SK-N-SH (cell line): ENCODE measurements at regions not wholly inside any gene's neighbourhood (a gene's known extent, or its start where the extent isn't known, plus 50 kb on each side); places are given as distances from the start of the nearest gene placed in this dataset.

Experiments
- CTCF ChIA-PET: fragments of 300-600, 350-600 bp; formaldehyde crosslinking; extraction: SDS; loops from one replicate; lab custom pipeline; 2021; lab: Yijun Ruan, JAX
- POLR2A ChIA-PET: fragments of 350-600 bp; sonication (Branson Sonifier 250); formaldehyde crosslinking; extraction: SDS; loops from one replicate; lab custom pipeline; 2020; ENCODE audit warnings: antibody characterized with exemption, inconsistent platforms; lab: Yijun Ruan, JAX
- DNase-seq: peaks from one replicate; pipeline ENCODE4 v3.0.0; 2012
- H2AFZ ChIP-seq: fragments of 200-600 bp; sonication (generic); 2 replicates; pipeline ENCODE4 v1.8.1; 2016; ENCODE audit warnings: antibody characterized with exemption, mild to moderate bottlenecking, low read depth
- H3F3A ChIP-seq: fragments of 200-600 bp; sonication (generic); replicated peaks from 2 replicates; pipeline ENCODE3; 2016; ENCODE audit warnings: antibody characterized with exemption, mild to moderate bottlenecking; ENCODE audit not compliant: insufficient read depth
- H3K27ac ChIP-seq, 2 experiments: fragments of 200-500 bp in 1 of 2; fragments of 200-600 bp in 1 of 2; sonication (Bioruptor generic) in 1 of 2; sonication (generic), shearing (Covaris generic) in 1 of 2; 2 replicates each; pipeline versions ENCODE4 v1.5.1 to v1.6.1; 2014 to 2016; ENCODE audit warnings: low read depth in 2 of 2, inconsistent platforms in 1 of 2, low read length in 1 of 2, mild to moderate bottlenecking in 1 of 2, mixed read lengths in 1 of 2
- H3K27me3 ChIP-seq: fragments of 200-600 bp; sonication (generic), shearing (Covaris generic); 2 replicates; pipeline ENCODE4 v1.6.1; 2016; ENCODE audit warnings: mixed run types; ENCODE audit not compliant: insufficient read depth
- H3K36me3 ChIP-seq, 2 experiments: fragments of 200-500 bp in 1 of 2; fragments of 200-600 bp in 1 of 2; sonication (Bioruptor generic) in 1 of 2; sonication (generic) in 1 of 2; replicated peaks in 1 of 2; 2 replicates each; pipeline versions ENCODE3 to v1.5.1; 2014 to 2016; ENCODE audit warnings: low read length in 1 of 2, mild to moderate bottlenecking in 1 of 2; ENCODE audit not compliant: insufficient read depth in 2 of 2, control insufficient read depth in 1 of 2
- H3K4me1 ChIP-seq, 2 experiments: fragments of 200-500 bp in 1 of 2; fragments of 200-600 bp in 1 of 2; sonication (Bioruptor generic) in 1 of 2; sonication (generic), shearing (Covaris generic) in 1 of 2; 2 replicates each; pipeline versions ENCODE4 v1.5.1 to v1.6.1; 2014 to 2016; ENCODE audit warnings: low read depth in 1 of 2, low read length in 1 of 2, mixed run types in 1 of 2; ENCODE audit not compliant: insufficient read depth in 2 of 2, control insufficient read depth in 1 of 2
- H3K4me2 ChIP-seq: fragments of 200-600 bp; sonication (generic), shearing (Covaris generic); 2 replicates; pipeline ENCODE4 v1.6.1; 2017; ENCODE audit warnings: mixed run types
- H3K4me3 ChIP-seq, 2 experiments: fragments of 200-500 bp in 1 of 2; fragments of 200-600 bp in 1 of 2; sonication (Bioruptor generic) in 1 of 2; sonication (generic), shearing (Covaris generic) in 1 of 2; 2 replicates each; pipeline versions ENCODE4 v1.5.1 to v1.8.1; 2014 to 2016; ENCODE audit warnings: low read depth in 2 of 2, inconsistent platforms in 1 of 2, low read length in 1 of 2, mild to moderate bottlenecking in 1 of 2, mixed read lengths in 1 of 2, moderate library complexity in 1 of 2
- H3K79me2 ChIP-seq: fragments of 200-600 bp; sonication (generic); 2 replicates; pipeline ENCODE4 v1.8.1; 2017; ENCODE audit warnings: mild to moderate bottlenecking; ENCODE audit not compliant: insufficient read depth
- H3K9ac ChIP-seq: fragments of 200-600 bp; sonication (generic); 2 replicates; pipeline ENCODE4 v1.6.1; 2017; ENCODE audit warnings: mixed run types
- H3K9me2 ChIP-seq: fragments of 200-600 bp; sonication (generic); 2 replicates; pipeline ENCODE4 v1.6.1; 2017; ENCODE audit warnings: mixed run types
- H3K9me3 ChIP-seq: fragments of 200-600 bp; sonication (generic); 2 replicates; pipeline ENCODE4 v1.6.1; 2017; ENCODE audit warnings: mixed run types, mild to moderate bottlenecking, moderate library complexity
- H4K20me1 ChIP-seq: fragments of 200-600 bp; sonication (generic); 2 replicates; pipeline ENCODE4 v1.6.1; 2017; ENCODE audit warnings: mild to moderate bottlenecking, mixed run types; ENCODE audit not compliant: insufficient read depth
- CHD2 ChIP-seq: fragments of 150-350 bp; IDR thresholded peaks from 2 replicates; pipeline ENCODE4 v1.6.1; 2018; ENCODE audit warnings: low read length; ENCODE audit not compliant: partially characterized antibody
- EZH2phosphoT487 ChIP-seq: fragments of 200-600 bp; sonication (generic); IDR thresholded peaks from 2 replicates; pipeline ENCODE4 v1.6.1; 2017; ENCODE audit warnings: low read depth, mixed run types, mild to moderate bottlenecking, antibody characterized with exemption, moderate library complexity, borderline replicate concordance
- FOSL2 ChIP-seq: IDR thresholded peaks from 2 replicates; pipeline ENCODE4 v1.4.0; 2012; ENCODE audit warnings: low read depth, mild to moderate bottlenecking, moderate library complexity, borderline replicate concordance
- FOXJ3 ChIP-seq: sonication (generic); formaldehyde crosslinking; IDR thresholded peaks from 2 replicates; pipeline ENCODE4 v1.5.1; 2020; ENCODE audit warnings: mild to moderate bottlenecking, missing genetic modification reagents
- FOXM1 ChIP-seq: IDR thresholded peaks from 2 replicates; pipeline ENCODE4 v1.4.0; 2012; ENCODE audit warnings: low read depth, mild to moderate bottlenecking
- MAX ChIP-seq: IDR thresholded peaks from 2 replicates; pipeline ENCODE4 v1.4.0; 2012; ENCODE audit warnings: low read depth
- NRF1 ChIP-seq: IDR thresholded peaks from 2 replicates; pipeline ENCODE4 v1.6.1; 2012; ENCODE audit warnings: low read depth, mild to moderate bottlenecking, low read length
- RAD21 ChIP-seq: IDR thresholded peaks from 2 replicates; pipeline ENCODE4 v1.6.1; 2012; ENCODE audit warnings: mild to moderate bottlenecking, low read length
- RCOR1 ChIP-seq: fragments of 150-350 bp; IDR thresholded peaks from 2 replicates; pipeline ENCODE4 v1.6.1; 2017; ENCODE audit warnings: antibody characterized with exemption, low read length
- RFX5 ChIP-seq: IDR thresholded peaks from 2 replicates; pipeline ENCODE4 v1.6.1; 2012; ENCODE audit warnings: mild to moderate bottlenecking, improper control_type of control experiment, low read length
- RXRA ChIP-seq: IDR thresholded peaks from 2 replicates; pipeline ENCODE4 v1.4.0; 2012; ENCODE audit warnings: low read depth, mild to moderate bottlenecking, borderline replicate concordance
- SIN3A ChIP-seq: IDR thresholded peaks from 2 replicates; pipeline ENCODE4 v1.6.1; 2012; ENCODE audit warnings: low read depth, mild to moderate bottlenecking, low read length, moderate library complexity, borderline replicate concordance
- TAF1 ChIP-seq: IDR thresholded peaks from 2 replicates; pipeline ENCODE4 v1.6.1; 2012; ENCODE audit warnings: low read depth, mild to moderate bottlenecking, low read length, moderate library complexity, borderline replicate concordance
- TEAD4 ChIP-seq: IDR thresholded peaks from 2 replicates; pipeline ENCODE4 v1.4.0; 2012; ENCODE audit warnings: mild to moderate bottlenecking, borderline replicate concordance; ENCODE audit not compliant: insufficient read depth
- YY1 ChIP-seq: IDR thresholded peaks from 2 replicates; pipeline ENCODE4 v1.4.0; 2012; ENCODE audit warnings: low read depth, mild to moderate bottlenecking
- WGBS: methylation state at CpG from one replicate; pipeline ENCODE4 v1.1.6; 2017; ENCODE audit warnings: low lambda C conversion rate; 5-methylcytosine and 5-hydroxymethylcytosine counted together
- TF ChIP-seq, protein P1 (sequence below): IDR thresholded peaks from 2 replicates; pipeline ENCODE4 v1.4.0; 2012; ENCODE audit warnings: low read depth, borderline replicate concordance
- TF ChIP-seq, protein P2 (sequence below): IDR thresholded peaks from 2 replicates; pipeline ENCODE4 v1.6.1; 2012; ENCODE audit warnings: mild to moderate bottlenecking, low read depth, low read length, moderate library complexity

DNA sequence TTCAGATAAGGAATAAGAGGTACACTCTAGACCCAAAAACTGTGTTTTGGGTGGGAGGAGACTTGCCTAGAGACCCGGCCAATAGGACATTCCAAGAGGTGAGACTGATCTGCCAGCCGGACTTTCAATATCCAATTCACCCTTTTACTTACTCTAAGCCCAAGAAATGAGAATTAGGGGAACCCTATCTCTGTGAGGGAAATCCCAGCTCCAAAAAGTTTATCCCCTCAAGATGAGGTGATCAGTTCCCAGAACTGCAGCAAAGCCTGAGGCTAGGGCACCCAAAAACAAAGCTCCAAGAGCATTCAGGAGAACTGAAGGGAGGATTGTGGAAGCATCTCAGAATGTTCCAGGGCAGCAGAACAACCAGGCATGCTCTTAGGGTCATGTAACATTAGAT, 251.7 kb downstream of the PTTG2 start:
- no peaks in the 10 kb centered on the region for H3K9me2 ChIP-seq
- DNase-seq, result no peak
- no peaks in the 10 kb centered on the region for H3K9me3 ChIP-seq
- no peaks in the 10 kb centered on the region for H3K27me3 ChIP-seq
- CTCF ChIA-PET, result interaction anchor here (0.6 to 1.4 kb wide), 4 partner anchors 24 to 547 kb away, joined by 3 to 7 read pairs (median 3); no protein-coding TSS in a partner anchor
- H4K20me1 ChIP-seq, result no peaks in the 10 kb centered on the region
- H3F3A ChIP-seq, result no peaks in the 10 kb centered on the region
- no peak for TF ChIP-seq EZH2phosphoT487
- TF ChIP-seq CHD2, result no peak
- no peak for TF ChIP-seq RFX5
- no peak for TF ChIP-seq NRF1
- TF ChIP-seq TEAD4, result no peak
- no peak for TF ChIP-seq YY1
- no peak for TF ChIP-seq TAF1
- no peak for TF ChIP-seq MAX
- no peak for TF ChIP-seq RXRA
- TF ChIP-seq, protein P1, sequence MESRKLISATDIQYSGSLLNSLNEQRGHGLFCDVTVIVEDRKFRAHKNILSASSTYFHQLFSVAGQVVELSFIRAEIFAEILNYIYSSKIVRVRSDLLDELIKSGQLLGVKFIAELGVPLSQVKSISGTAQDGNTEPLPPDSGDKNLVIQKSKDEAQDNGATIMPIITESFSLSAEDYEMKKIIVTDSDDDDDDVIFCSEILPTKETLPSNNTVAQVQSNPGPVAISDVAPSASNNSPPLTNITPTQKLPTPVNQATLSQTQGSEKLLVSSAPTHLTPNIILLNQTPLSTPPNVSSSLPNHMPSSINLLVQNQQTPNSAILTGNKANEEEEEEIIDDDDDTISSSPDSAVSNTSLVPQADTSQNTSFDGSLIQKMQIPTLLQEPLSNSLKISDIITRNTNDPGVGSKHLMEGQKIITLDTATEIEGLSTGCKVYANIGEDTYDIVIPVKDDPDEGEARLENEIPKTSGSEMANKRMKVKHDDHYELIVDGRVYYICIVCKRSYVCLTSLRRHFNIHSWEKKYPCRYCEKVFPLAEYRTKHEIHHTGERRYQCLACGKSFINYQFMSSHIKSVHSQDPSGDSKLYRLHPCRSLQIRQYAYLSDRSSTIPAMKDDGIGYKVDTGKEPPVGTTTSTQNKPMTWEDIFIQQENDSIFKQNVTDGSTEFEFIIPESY, result no peak
- TF ChIP-seq FOSL2, result no peak
- TF ChIP-seq FOXJ3 (CRISPR knock-in tag), result no peak
- no peak overlapping the region for H3K9ac ChIP-seq
- H2AFZ ChIP-seq, result no peak overlapping the region
- 48% methylated on average over 2 of the region's 2 CpGs for WGBS
- H3K79me2 ChIP-seq, result no peaks in the 10 kb centered on the region
- POLR2A ChIA-PET, result no interaction called here
- no peaks in the 10 kb centered on the region for H3K36me3 ChIP-seq
- H3K4me3 ChIP-seq, result no peak overlapping the region
- no peak overlapping the region for H3K4me2 ChIP-seq
- H3K27ac ChIP-seq, result no peak overlapping the region
- no peaks in the 10 kb centered on the region; a peak in 1 of 4 replicates for H3K4me1 ChIP-seq

GRCh38 chr4:38213083-38213805, 253.0 kb downstream of the PTTG2 start:
- H3K4me2 ChIP-seq, result no peak overlapping the region
- no peak overlapping the region for H3K9ac ChIP-seq
- no peak overlapping the region for H3K4me3 ChIP-seq
- WGBS, result 86% methylated on average over 2 of the region's 2 CpGs
- no peaks in the 10 kb centered on the region for H3K36me3 ChIP-seq
- H2AFZ ChIP-seq, result no peak overlapping the region
- DNase-seq, result no peak
- CTCF ChIA-PET, result interaction anchor here (0.6 to 1.4 kb wide), 3 partner anchors 33 to 546 kb away, joined by 3 to 7 read pairs (median 3); no protein-coding TSS in a partner anchor
- no peaks in the 10 kb centered on the region for H3K9me3 ChIP-seq
- no peaks in the 10 kb centered on the region for H3F3A ChIP-seq
- H3K4me1 ChIP-seq, result no peaks in the 10 kb centered on the region; a peak in 1 of 4 replicates
- no peaks in the 10 kb centered on the region for H4K20me1 ChIP-seq
- H3K27me3 ChIP-seq, result no peaks in the 10 kb centered on the region
- no peaks in the 10 kb centered on the region for H3K79me2 ChIP-seq
- no peak overlapping the region for H3K27ac ChIP-seq
- POLR2A ChIA-PET, result no interaction called here
- H3K9me2 ChIP-seq, result no peaks in the 10 kb centered on the region
- TF ChIP-seq, protein P2, sequence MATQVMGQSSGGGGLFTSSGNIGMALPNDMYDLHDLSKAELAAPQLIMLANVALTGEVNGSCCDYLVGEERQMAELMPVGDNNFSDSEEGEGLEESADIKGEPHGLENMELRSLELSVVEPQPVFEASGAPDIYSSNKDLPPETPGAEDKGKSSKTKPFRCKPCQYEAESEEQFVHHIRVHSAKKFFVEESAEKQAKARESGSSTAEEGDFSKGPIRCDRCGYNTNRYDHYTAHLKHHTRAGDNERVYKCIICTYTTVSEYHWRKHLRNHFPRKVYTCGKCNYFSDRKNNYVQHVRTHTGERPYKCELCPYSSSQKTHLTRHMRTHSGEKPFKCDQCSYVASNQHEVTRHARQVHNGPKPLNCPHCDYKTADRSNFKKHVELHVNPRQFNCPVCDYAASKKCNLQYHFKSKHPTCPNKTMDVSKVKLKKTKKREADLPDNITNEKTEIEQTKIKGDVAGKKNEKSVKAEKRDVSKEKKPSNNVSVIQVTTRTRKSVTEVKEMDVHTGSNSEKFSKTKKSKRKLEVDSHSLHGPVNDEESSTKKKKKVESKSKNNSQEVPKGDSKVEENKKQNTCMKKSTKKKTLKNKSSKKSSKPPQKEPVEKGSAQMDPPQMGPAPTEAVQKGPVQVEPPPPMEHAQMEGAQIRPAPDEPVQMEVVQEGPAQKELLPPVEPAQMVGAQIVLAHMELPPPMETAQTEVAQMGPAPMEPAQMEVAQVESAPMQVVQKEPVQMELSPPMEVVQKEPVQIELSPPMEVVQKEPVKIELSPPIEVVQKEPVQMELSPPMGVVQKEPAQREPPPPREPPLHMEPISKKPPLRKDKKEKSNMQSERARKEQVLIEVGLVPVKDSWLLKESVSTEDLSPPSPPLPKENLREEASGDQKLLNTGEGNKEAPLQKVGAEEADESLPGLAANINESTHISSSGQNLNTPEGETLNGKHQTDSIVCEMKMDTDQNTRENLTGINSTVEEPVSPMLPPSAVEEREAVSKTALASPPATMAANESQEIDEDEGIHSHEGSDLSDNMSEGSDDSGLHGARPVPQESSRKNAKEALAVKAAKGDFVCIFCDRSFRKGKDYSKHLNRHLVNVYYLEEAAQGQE, result no peak
- TF ChIP-seq NRF1, result no peak
- no peak for TF ChIP-seq SIN3A
- no peak for TF ChIP-seq RAD21
- TF ChIP-seq, protein P1, result no peak
- TF ChIP-seq RCOR1, result no peak
- no peak for TF ChIP-seq EZH2phosphoT487
- no peak for TF ChIP-seq FOXM1
- no peak for TF ChIP-seq RXRA
